ENCODE measurements at regions not wholly inside any gene's neighbourhood (a gene's known extent, or its start where the extent isn't known, plus 50 kb on each side); places are given as distances from the start of the nearest gene placed in this dataset.
"Not testable (repeated sequence)": the region's sequence is repeated elsewhere in the genome, so short reads cannot be mapped to it uniquely, and the experiment has no call there.

- TF ChIP-seq JUNB (IDR thresholded peaks at IDR 0.05; ENCODE audit: unreplicated experiment): no peak
- no peak for TF ChIP-seq STAT1 (IDR thresholded peaks at IDR 0.05; ENCODE audit: unreplicated experiment)
- TF ChIP-seq CREB1 (CRISPR knock-in tag; IDR thresholded peaks at IDR 0.05; ENCODE audit: low read depth): no peak
- TF ChIP-seq NANOG (IDR thresholded peaks at IDR 0.05; ENCODE audit: borderline replicate concordance): no peak
- no peak for TF ChIP-seq POLR2AphosphoS5 (IDR thresholded peaks at IDR 0.05; ENCODE audit: low read depth)
- TF ChIP-seq EZH2 (IDR thresholded peaks at IDR 0.05; ENCODE audit: low read depth, unreplicated experiment): no peak
These were observed 253.0 kb upstream of the ERBB4 start (continued) for GRCh38 chr2:212791569-212791968.

DNA sequence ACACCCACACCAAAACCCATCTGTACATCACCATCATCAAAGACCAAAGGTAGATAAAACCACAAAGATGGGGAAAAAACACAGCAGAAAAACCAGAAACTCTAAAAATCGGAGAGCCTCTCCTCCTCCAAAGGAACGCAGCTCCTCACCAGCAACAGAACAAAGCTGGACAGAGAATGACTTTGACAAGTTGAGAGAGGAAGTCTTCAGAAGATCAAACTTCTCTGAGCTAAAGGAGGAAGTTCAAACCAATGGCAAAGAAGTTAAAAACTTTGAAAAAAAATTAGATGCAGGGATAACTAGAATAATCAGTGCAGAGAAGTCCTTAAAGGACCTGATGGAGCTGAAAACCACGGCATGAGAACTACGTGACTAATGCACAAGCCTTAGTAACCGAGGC, 247.5 kb upstream of the ERBB4 start:
- H3F3A ChIP-seq (replicated peaks; ENCODE audit: low read depth); ATAC-seq; H3K4me3 Mint-ChIP-seq: not testable (repeated sequence)

GRCh38 chr2:212777020-212777491, 238.5 kb upstream of the ERBB4 start:
- peak; percentile 43 for DNase-seq (ENCODE audit: low spot score)
- peak in 1 of 2 experiments; percentile 67; a peak in 3 of 4 replicates for TF ChIP-seq CTCF (conservative IDR thresholded peaks at IDR 0.05; ENCODE audit: low read depth in 2 of 2)
- no peak for TF ChIP-seq CREB1 (CRISPR knock-in tag; IDR thresholded peaks at IDR 0.05; ENCODE audit: low read depth)
- H3K9me3 Mint-ChIP-seq: no peaks in the 10 kb centered on the region
- H3K4me1 Mint-ChIP-seq: no peaks in the 10 kb centered on the region; the same call in 2 of the 3 replicates
- H3K79me2 ChIP-seq (replicated peaks; ENCODE audit: insufficient read depth): no peaks in the 10 kb centered on the region
- H3K27ac ChIP-seq (ENCODE audit: low read depth): no peak overlapping the region
- no peaks in the 10 kb centered on the region for H3K36me3 Mint-ChIP-seq (ENCODE audit: low read depth)
- no peaks in the 10 kb centered on the region for H4K20me1 ChIP-seq (replicated peaks; ENCODE audit: insufficient read depth)
- H3F3A ChIP-seq (replicated peaks; ENCODE audit: low read depth): no peaks in the 10 kb centered on the region
- H3K27ac Mint-ChIP-seq: no peak overlapping the region
- no peaks in the 10 kb centered on the region for H3K4me1 ChIP-seq (ENCODE audit: insufficient read depth)
- no peak overlapping the region for H3K4me3 Mint-ChIP-seq
- no peaks in the 10 kb centered on the region for H3K36me3 ChIP-seq (ENCODE audit: insufficient read depth)
- no peak overlapping the region for H3K4me3 ChIP-seq
- no peak overlapping the region for H3K4me2 ChIP-seq
- H3K9me2 ChIP-seq (ENCODE audit: insufficient read depth): no peaks in the 10 kb centered on the region
- peak overlapping the region; percentile 8; the same call in 1 of the 2 replicates for H2AFZ ChIP-seq
- ATAC-seq: no peak
- no peaks in the 10 kb centered on the region for H3K27me3 ChIP-seq (ENCODE audit: insufficient read depth)
- H3K27me3 Mint-ChIP-seq (ENCODE audit: insufficient read depth, low read depth, poor library complexity): no peaks in the 10 kb centered on the region

More for the DNA sequence above, 247.5 kb upstream of the ERBB4 start:
- H3K27me3 ChIP-seq (ENCODE audit: insufficient read depth); H3K4me1 ChIP-seq (ENCODE audit: insufficient read depth); H3K27ac ChIP-seq (ENCODE audit: low read depth); H3K4me3 ChIP-seq; DNase-seq (ENCODE audit: low spot score); H4K20me1 ChIP-seq (replicated peaks; ENCODE audit: insufficient read depth); H3K4me2 ChIP-seq; H3K4me1 Mint-ChIP-seq; H3K9me2 ChIP-seq (ENCODE audit: insufficient read depth); H2AFZ ChIP-seq; H3K27me3 Mint-ChIP-seq (ENCODE audit: insufficient read depth, low read depth, poor library complexity); H3K27ac Mint-ChIP-seq; H3K79me2 ChIP-seq (replicated peaks; ENCODE audit: insufficient read depth): not testable (repeated sequence)
- peaks cover 10% of the 10 kb centered on the region for H3K36me3 ChIP-seq (ENCODE audit: insufficient read depth)
- peaks cover 21% of the 10 kb centered on the region; the same call in 2 of the 3 replicates for H3K36me3 Mint-ChIP-seq (ENCODE audit: low read depth)
- peaks cover 41% of the 10 kb centered on the region for H3K9me3 Mint-ChIP-seq

GRCh38 chr2:212773808-212774339, 235.3 kb upstream of the ERBB4 start:
- no peak for DNase-seq (ENCODE audit: low spot score)
- no peaks in the 10 kb centered on the region for H3K4me1 ChIP-seq (ENCODE audit: insufficient read depth)
- Mint-ChIP-seq H3K36me3 (ENCODE audit: low read depth) (no peaks in the 10 kb centered on the region), H3K4me3 (no peak overlapping the region), H3K27ac (no peak overlapping the region), H3K9me3 (no peaks in the 10 kb centered on the region), H3K4me1 (no peaks in the 10 kb centered on the region; the same call in 1 of the 3 replicates), H3K27me3 (ENCODE audit: insufficient read depth, low read depth, poor library complexity) (no peaks in the 10 kb centered on the region)
- H3K79me2 ChIP-seq (replicated peaks; ENCODE audit: insufficient read depth): no peaks in the 10 kb centered on the region
- H3K4me3 ChIP-seq: no peak overlapping the region
- no peaks in the 10 kb centered on the region for H3F3A ChIP-seq (replicated peaks; ENCODE audit: low read depth)
- H2AFZ ChIP-seq: no peak overlapping the region
- no peaks in the 10 kb centered on the region for H3K9me2 ChIP-seq (ENCODE audit: insufficient read depth)
- H3K27me3 ChIP-seq (ENCODE audit: insufficient read depth): no peaks in the 10 kb centered on the region
- no peak overlapping the region for H3K27ac ChIP-seq (ENCODE audit: low read depth)
- H3K36me3 ChIP-seq (ENCODE audit: insufficient read depth): no peaks in the 10 kb centered on the region
- H4K20me1 ChIP-seq (replicated peaks; ENCODE audit: insufficient read depth): no peaks in the 10 kb centered on the region
- ATAC-seq: no peak
- no peak overlapping the region for H3K4me2 ChIP-seq
- TF ChIP-seq EZH2phosphoT487 (IDR thresholded peaks at IDR 0.05; ENCODE audit: unreplicated experiment) (no peak), STAT1 (IDR thresholded peaks at IDR 0.05; ENCODE audit: unreplicated experiment) (no peak), CTCF (conservative IDR thresholded peaks at IDR 0.05; ENCODE audit: low read depth in 2 of 2) (no peak), CREB1 (CRISPR knock-in tag; IDR thresholded peaks at IDR 0.05; ENCODE audit: low read depth) (no peak), POLR2AphosphoS5 (IDR thresholded peaks at IDR 0.05; ENCODE audit: low read depth) (no peak), EZH2 (IDR thresholded peaks at IDR 0.05; ENCODE audit: low read depth, unreplicated experiment) (no peak)
- TF ChIP-seq, protein P1, sequence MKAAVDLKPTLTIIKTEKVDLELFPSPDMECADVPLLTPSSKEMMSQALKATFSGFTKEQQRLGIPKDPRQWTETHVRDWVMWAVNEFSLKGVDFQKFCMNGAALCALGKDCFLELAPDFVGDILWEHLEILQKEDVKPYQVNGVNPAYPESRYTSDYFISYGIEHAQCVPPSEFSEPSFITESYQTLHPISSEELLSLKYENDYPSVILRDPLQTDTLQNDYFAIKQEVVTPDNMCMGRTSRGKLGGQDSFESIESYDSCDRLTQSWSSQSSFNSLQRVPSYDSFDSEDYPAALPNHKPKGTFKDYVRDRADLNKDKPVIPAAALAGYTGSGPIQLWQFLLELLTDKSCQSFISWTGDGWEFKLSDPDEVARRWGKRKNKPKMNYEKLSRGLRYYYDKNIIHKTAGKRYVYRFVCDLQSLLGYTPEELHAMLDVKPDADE (IDR thresholded peaks at IDR 0.05): no peak

Measured in GM23338 (cell line).